Large intestine (tissue), 3 donors: ENCODE measurements at regions not wholly inside any gene's neighbourhood (a gene's known extent, or its start where the extent isn't known, plus 50 kb on each side); places are given as distances from the start of the nearest gene placed in this dataset.

ENCODE experiments used
- DNase-seq, 2 donors: peaks; one replicate each; pipeline versions ENCODE4 v3.0.0 to v3.0.0-alpha.2; 2013
- H3K27ac ChIP-seq: one replicate; pipeline ENCODE4 v1.5.1; 2013; ENCODE audit warnings: low read length
- H3K27me3 ChIP-seq: 2 replicates; pipeline ENCODE4 v1.6.1; 2013; ENCODE audit warnings: low read length; ENCODE audit not compliant: control insufficient read depth, insufficient read depth
- H3K36me3 ChIP-seq: 2 replicates; pipeline ENCODE4 v1.6.1; 2013; ENCODE audit warnings: low read length; ENCODE audit not compliant: control insufficient read depth, insufficient read depth
- H3K4me1 ChIP-seq: one replicate; pipeline ENCODE4 v1.6.1; 2013; ENCODE audit warnings: low read length; ENCODE audit not compliant: control insufficient read depth, insufficient read depth
- H3K4me3 ChIP-seq: one replicate; pipeline ENCODE4 v1.5.1; 2013; ENCODE audit warnings: low read length
- H3K9me3 ChIP-seq: one replicate; pipeline ENCODE4 v1.6.1; 2013; ENCODE audit warnings: mild to moderate bottlenecking, low read depth, low read length, moderate library complexity; ENCODE audit not compliant: control insufficient read depth
- whole genome bisulfite sequencing: methylation state at CpG from one replicate; pipeline ENCODE4 v1.1.5; 2013; ENCODE audit warnings: low lambda C conversion rate; ENCODE audit not compliant: insufficient coverage; 5-methylcytosine and 5-hydroxymethylcytosine counted together

GRCh38 chr15:53354874-53355273 lies 404.6 kb downstream of the WDR72 start:
- Histone ChIP-seq H3K4me1 (no peaks in the 10 kb centered on the region), H3K9me3 (no peaks in the 10 kb centered on the region), H3K4me3 (no peak overlapping the region), H3K36me3 (no peaks in the 10 kb centered on the region), H3K27me3 (no peaks in the 10 kb centered on the region), H3K27ac (no peak overlapping the region)
- no peak for DNase-seq

- Histone ChIP-seq H3K27me3 (no peaks in the 10 kb centered on the region), H3K27ac (no peak overlapping the region), H3K36me3 (no peaks in the 10 kb centered on the region), H3K4me1 (no peaks in the 10 kb centered on the region), H3K4me3 (no peak overlapping the region), H3K9me3 (no peaks in the 10 kb centered on the region)
- 95% methylated on average over 3 of the region's 3 CpGs for WGBS
- no peak for DNase-seq
These were observed 408.1 kb downstream of the WDR72 start for GRCh38 chr15:53351373-53351772.

GRCh38 chr15:53346583-53346982 lies 412.9 kb downstream of the WDR72 start:
- Histone ChIP-seq H3K27ac (no peak overlapping the region), H3K36me3 (no peaks in the 10 kb centered on the region), H3K9me3 (no peaks in the 10 kb centered on the region), H3K4me3 (no peak overlapping the region), H3K27me3 (peaks cover 4% of the 10 kb centered on the region), H3K4me1 (no peaks in the 10 kb centered on the region)
- no peak for DNase-seq
- WGBS = 50% methylated on average over 2 of the region's 3 CpGs

- Histone ChIP-seq H3K4me3 (no peak overlapping the region), H3K9me3 (no peaks in the 10 kb centered on the region), H3K27me3 (peaks cover 3% of the 10 kb centered on the region), H3K4me1 (no peaks in the 10 kb centered on the region), H3K27ac (no peak overlapping the region), H3K36me3 (no peaks in the 10 kb centered on the region)
- DNase-seq = no peak
- no CpG with 5 or more reads among the region's 3 CpGs for WGBS
These were observed 427.9 kb downstream of the WDR72 start for GRCh38 chr15:53331328-53332190.

- Histone ChIP-seq H3K4me3 (no peak overlapping the region), H3K4me1 (no peaks in the 10 kb centered on the region), H3K27ac (no peak overlapping the region), H3K9me3 (no peaks in the 10 kb centered on the region), H3K36me3 (no peaks in the 10 kb centered on the region), H3K27me3 (peaks cover 3% of the 10 kb centered on the region)
- WGBS = no CpG with 5 or more reads among the region's 1 CpG
- DNase-seq = no peak
These were observed 431.1 kb downstream of the WDR72 start for GRCh38 chr15:53328341-53328740.

GRCh38 chr15:53324061-53324460 lies 435.4 kb downstream of the WDR72 start:
- WGBS = 80% methylated on average over 6 of the region's 7 CpGs
- no peak overlapping the region for H3K4me3 ChIP-seq
- no peak for DNase-seq
- H3K4me1 ChIP-seq = no peaks in the 10 kb centered on the region
- H3K27me3 ChIP-seq = no peaks in the 10 kb centered on the region
- H3K36me3 ChIP-seq = no peaks in the 10 kb centered on the region
- no peaks in the 10 kb centered on the region for H3K9me3 ChIP-seq
- H3K27ac ChIP-seq = no peak overlapping the region

GRCh38 chr15:53323191-53323590 lies 436.3 kb downstream of the WDR72 start:
- no CpG with 5 or more reads among the region's 3 CpGs for WGBS
- peak; percentile 9 to 54 for DNase-seq

GRCh38 chr15:53320816-53321215 lies 438.6 kb downstream of the WDR72 start:
- no peaks in the 10 kb centered on the region for H3K36me3 ChIP-seq
- no peak overlapping the region for H3K4me3 ChIP-seq
- H3K27me3 ChIP-seq = no peaks in the 10 kb centered on the region
- H3K4me1 ChIP-seq = no peaks in the 10 kb centered on the region
- no peak overlapping the region for H3K27ac ChIP-seq
- DNase-seq = no peak
- no peaks in the 10 kb centered on the region for H3K9me3 ChIP-seq
- whole genome bisulfite sequencing = 64% methylated on average over 4 of the region's 5 CpGs

More at GRCh38 chr15:53323191-53323590, 436.3 kb downstream of the WDR72 start:
- no peaks in the 10 kb centered on the region for H3K36me3 ChIP-seq
- H3K9me3 ChIP-seq = no peaks in the 10 kb centered on the region
- no peaks in the 10 kb centered on the region for H3K27me3 ChIP-seq
- no peaks in the 10 kb centered on the region for H3K4me1 ChIP-seq
- H3K4me3 ChIP-seq = no peak overlapping the region
- H3K27ac ChIP-seq = no peak overlapping the region

- no peak overlapping the region for H3K4me3 ChIP-seq
- no peak overlapping the region for H3K27ac ChIP-seq
- WGBS = no CpG with 5 or more reads among the region's 3 CpGs
- no peaks in the 10 kb centered on the region for H3K4me1 ChIP-seq
- DNase-seq = no peak
- no peaks in the 10 kb centered on the region for H3K27me3 ChIP-seq
- H3K36me3 ChIP-seq = no peaks in the 10 kb centered on the region
- no peaks in the 10 kb centered on the region for H3K9me3 ChIP-seq
These were observed 446.8 kb downstream of the WDR72 start for GRCh38 chr15:53312707-53313106.

GRCh38 chr15:53310709-53311108 lies 448.8 kb downstream of the WDR72 start:
- H3K27me3 ChIP-seq = no peaks in the 10 kb centered on the region
- no peaks in the 10 kb centered on the region for H3K9me3 ChIP-seq
- no peak overlapping the region for H3K4me3 ChIP-seq
- no peak overlapping the region for H3K27ac ChIP-seq
- no peaks in the 10 kb centered on the region for H3K4me1 ChIP-seq
- 100% methylated on average over 1 of the region's 1 CpG for whole genome bisulfite sequencing
- DNase-seq = no peak
- H3K36me3 ChIP-seq = no peaks in the 10 kb centered on the region
